Lower lobe of right lung (tissue), 2 donors: ENCODE measurements at regions not wholly inside any gene's neighbourhood (a gene's known extent, or its start where the extent isn't known, plus 50 kb on each side); places are given as distances from the start of the nearest gene placed in this dataset.
"Not testable (repeated sequence)": the region's sequence is repeated elsewhere in the genome, so short reads cannot be mapped to it uniquely, and the experiment has no call there.

ENCODE experiments used
- ATAC-seq, 2 donors: fragments of 200-7000 bp; cut with Tn5 transposase; one replicate each; pipeline ENCODE4 v1.9.1; 2020 to 2022; ENCODE audit warnings: mild to moderate bottlenecking in 2 of 2, moderate library complexity in 2 of 2
- DNase-seq: peaks from one replicate; pipeline ENCODE4 v3.0.0-alpha.2; 2020
- H3K27ac ChIP-seq: fragments of 200-600 bp; one replicate; pipeline ENCODE4 v1.8.0; 2022
- H3K27me3 ChIP-seq: fragments of 200-600 bp; one replicate; pipeline ENCODE4 v1.8.0; 2022; ENCODE audit warnings: low read depth
- H3K36me3 ChIP-seq: fragments of 200-600 bp; one replicate; pipeline ENCODE4 v1.8.0; 2022; ENCODE audit warnings: mild to moderate bottlenecking
- H3K4me1 ChIP-seq: fragments of 200-600 bp; one replicate; pipeline ENCODE4 v1.8.0; 2022
- H3K4me3 ChIP-seq: fragments of 200-600 bp; one replicate; pipeline ENCODE4 v1.8.0; 2022; ENCODE audit warnings: mild to moderate bottlenecking
- H3K9me3 ChIP-seq: fragments of 200-600 bp; one replicate; pipeline ENCODE4 v1.8.0; 2022
- CTCF ChIP-seq: fragments of 200-600 bp; IDR thresholded peaks from one replicate; pipeline ENCODE4 v1.8.0; 2022; ENCODE audit warnings: antibody characterized with exemption, mild to moderate bottlenecking
- intact Hi-C: fragments of 100-400 bp; cut with DNase I; formaldehyde crosslinking; loops from one replicate; pipeline ENCODE4 v1.11.0; 2022
- donor health status: DM: no; HTN: yes; CAD: no; lungs with severe emphysema.

DNA sequence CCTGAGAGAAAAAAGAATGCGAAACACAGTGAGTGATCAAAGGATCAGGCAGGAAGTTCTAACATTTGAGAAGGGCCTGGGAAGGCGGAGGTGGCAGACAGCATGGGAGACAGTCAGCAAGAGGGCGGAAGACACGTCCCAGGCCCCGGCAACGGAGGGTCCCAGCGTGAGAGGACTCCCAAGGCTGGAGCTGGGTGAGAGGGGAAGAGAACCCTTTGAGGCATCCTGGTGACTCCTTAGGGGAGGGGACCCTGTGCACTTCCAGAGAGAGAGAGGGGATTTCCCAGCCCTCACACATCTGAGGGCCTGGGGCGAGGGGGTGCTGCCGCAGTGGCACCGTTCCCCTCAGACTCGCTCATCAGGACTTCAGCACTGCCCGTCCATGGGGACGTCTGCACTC, 133.4 kb downstream of the RTP5 start:
- H3K4me3 ChIP-seq = no peak overlapping the region
- no peaks in the 10 kb centered on the region for H3K4me1 ChIP-seq
- ATAC-seq = no peak
- H3K36me3 ChIP-seq = no peaks in the 10 kb centered on the region
- no peak for DNase-seq
- H3K27me3 ChIP-seq = peaks cover 8% of the 10 kb centered on the region
- intact Hi-C loops = no loop called here
- no peak overlapping the region for H3K27ac ChIP-seq
- TF ChIP-seq CTCF = no peak
- no peaks in the 10 kb centered on the region for H3K9me3 ChIP-seq

DNA sequence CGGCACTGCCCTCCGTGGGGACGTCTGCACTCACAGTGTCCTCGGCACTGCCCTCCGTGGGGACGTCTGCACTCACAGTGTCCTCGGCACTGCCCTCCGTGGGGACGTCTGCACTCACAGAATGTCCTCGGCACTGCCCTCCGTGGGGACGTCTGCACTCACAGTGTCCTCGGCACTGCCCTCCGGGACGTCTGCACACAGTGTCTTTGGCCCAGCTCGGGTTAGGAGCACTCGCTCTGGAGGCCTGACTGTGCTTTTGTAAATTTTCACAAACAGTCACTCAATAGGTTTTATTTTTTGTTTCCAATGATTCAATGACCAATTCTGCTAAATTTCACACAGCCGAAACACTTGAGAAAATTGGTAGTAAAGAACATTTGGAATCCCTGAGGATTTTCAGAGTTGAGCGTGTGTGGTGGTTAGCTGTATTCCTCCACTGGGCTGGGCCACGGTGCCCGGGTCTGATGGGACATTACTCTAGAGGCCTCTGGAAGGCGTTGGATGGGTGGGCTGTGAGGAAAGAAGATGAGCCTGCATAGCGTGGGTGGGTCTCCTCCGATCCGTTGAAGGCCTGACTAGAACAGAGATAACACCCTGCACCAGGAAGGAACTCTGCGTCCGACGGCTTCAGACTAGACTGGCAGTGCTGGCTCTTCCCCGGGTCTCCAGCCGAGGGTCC, 134.8 kb downstream of the RTP5 start:
- no peak for TF ChIP-seq CTCF
- intact Hi-C loops = no loop called here
- H3K4me3 ChIP-seq = no peak overlapping the region
- no peak overlapping the region for H3K27ac ChIP-seq
- H3K36me3 ChIP-seq = no peaks in the 10 kb centered on the region
- H3K4me1 ChIP-seq = no peaks in the 10 kb centered on the region
- H3K27me3 ChIP-seq = peaks cover 8% of the 10 kb centered on the region
- ATAC-seq (no peak), DNase-seq (no peak)
- no peaks in the 10 kb centered on the region for H3K9me3 ChIP-seq

DNA sequence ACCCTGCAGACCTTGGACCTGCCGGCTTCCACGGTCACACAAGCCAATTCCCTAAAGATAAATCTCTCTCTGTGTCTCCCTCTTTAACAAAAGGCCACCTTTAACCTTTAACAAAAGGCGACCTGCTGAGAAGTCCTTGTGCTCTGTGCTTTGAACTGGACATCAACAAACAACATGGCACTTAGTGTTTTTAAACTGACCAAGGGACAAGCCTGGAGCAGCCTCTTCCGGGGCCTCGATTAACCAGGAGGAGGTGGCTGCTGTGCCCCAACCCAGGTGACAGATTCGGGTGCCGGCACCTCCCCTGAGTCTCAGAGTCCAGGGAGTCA, 135.3 kb downstream of the RTP5 start:
- H3K9me3 ChIP-seq = no peaks in the 10 kb centered on the region
- no peak overlapping the region for H3K27ac ChIP-seq
- H3K4me3 ChIP-seq = no peak overlapping the region
- intact Hi-C loops = no loop called here
- DNase-seq (no peak), ATAC-seq (no peak)
- H3K4me1 ChIP-seq = no peaks in the 10 kb centered on the region
- H3K36me3 ChIP-seq = no peaks in the 10 kb centered on the region
- H3K27me3 ChIP-seq = peaks cover 8% of the 10 kb centered on the region
- TF ChIP-seq CTCF = no peak

DNA sequence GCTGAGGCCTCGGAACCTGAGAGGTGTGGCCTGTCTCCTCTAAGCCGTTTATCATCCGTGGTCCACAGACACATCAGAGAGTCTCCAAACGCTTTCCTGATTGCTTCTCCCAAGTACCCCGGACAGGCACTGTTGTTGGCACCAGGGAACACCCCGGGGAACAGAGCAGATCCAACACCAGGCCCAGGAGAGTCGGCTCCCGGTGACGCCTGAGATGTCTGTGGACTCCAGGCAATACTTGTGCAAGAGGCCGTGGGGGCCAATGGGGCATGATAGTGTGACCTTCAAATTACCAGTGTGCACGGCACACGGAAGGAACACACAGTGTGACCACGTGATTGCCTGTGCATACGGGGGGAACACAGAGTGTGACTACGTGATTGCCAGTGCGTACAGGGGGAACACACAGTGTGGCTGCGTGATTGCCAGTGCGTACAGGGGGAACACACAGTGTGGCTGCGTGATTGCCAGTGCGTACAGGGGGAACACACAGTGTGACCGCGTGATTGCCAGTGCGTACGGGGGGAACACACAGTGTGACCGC, 136.6 kb downstream of the RTP5 start:
- H3K27me3 ChIP-seq, H3K27ac ChIP-seq, H3K36me3 ChIP-seq, H3K4me3 ChIP-seq, H3K9me3 ChIP-seq, DNase-seq, intact Hi-C loops, ATAC-seq, H3K4me1 ChIP-seq: not testable (repeated sequence)

DNA sequence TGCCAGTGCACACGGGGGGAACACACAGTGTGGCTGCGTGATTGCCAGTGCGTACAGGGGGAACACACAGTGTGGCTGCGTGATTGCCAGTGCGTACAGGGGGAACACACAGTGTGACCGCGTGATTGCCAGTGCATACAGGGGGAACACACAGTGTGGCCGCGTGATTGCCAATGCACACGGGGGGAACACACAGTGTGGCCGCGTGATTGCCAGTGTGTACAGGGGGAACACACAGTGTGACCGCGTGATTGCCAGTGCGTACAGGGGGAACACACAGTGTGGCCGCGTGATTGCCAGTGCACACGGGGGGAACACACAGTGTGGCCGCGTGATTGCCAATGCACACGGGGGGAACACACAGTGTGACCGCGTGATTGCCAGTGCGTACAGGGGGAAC, 139.4 kb downstream of the RTP5 start:
- H3K27me3 ChIP-seq, H3K4me1 ChIP-seq, H3K9me3 ChIP-seq, H3K4me3 ChIP-seq, DNase-seq, intact Hi-C loops, ATAC-seq, H3K27ac ChIP-seq, H3K36me3 ChIP-seq: not testable (repeated sequence)

GRCh38 chr2:242009846-242010245, 140.3 kb downstream of the RTP5 start:
- H3K4me3 ChIP-seq, H3K9me3 ChIP-seq, DNase-seq, H3K27ac ChIP-seq, H3K27me3 ChIP-seq, ATAC-seq, intact Hi-C loops, H3K36me3 ChIP-seq, H3K4me1 ChIP-seq: not testable (repeated sequence)

DNA sequence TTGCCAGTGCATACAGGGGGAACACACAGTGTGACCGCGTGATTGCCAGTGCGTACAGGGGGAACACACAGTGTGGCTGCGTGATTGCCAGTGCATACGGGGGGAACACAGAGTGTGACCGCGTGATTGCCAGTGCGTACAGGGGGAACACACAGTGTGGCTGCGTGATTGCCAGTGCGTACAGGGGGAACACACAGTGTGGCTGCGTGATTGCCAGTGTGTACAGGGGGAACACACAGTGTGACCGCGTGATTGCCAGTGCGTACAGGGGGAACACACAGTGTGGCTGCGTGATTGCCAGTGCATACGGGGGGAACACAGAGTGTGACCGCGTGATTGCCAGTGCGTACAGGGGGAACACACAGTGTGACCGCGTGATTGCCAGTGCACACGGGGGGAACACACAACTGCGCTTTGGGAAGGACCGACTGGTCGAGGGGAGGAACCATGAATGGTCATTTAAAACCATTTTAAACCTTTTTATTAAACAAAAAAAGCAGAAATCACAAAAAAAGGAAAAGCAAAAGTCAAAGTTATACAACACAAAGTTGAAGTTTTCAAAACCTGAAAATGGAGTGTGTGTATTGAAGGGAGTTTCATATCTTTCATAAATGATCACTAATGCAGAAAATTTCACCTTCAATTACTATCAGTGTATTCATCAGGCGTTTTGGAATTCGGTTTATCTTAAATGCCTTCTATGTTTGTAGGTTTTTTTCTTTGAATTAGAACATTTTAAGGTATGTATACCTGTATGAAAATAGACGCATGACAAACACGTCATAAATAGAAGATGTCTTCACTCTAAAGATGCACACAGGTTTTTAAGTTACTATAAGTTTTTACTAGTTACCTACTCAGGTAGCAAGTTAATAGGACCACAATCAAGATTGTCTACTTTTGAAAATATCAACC, 141.0 kb downstream of the RTP5 start:
- DNase-seq, H3K4me1 ChIP-seq, intact Hi-C loops, H3K27me3 ChIP-seq, H3K27ac ChIP-seq, H3K9me3 ChIP-seq, ATAC-seq, H3K36me3 ChIP-seq, H3K4me3 ChIP-seq: not testable (repeated sequence)
